Loucy (cell line): ENCODE measurements at regions not wholly inside any gene's neighbourhood (a gene's known extent, or its start where the extent isn't known, plus 50 kb on each side); places are given as distances from the start of the nearest gene placed in this dataset.

Source experiments
- EZH2phosphoT487 ChIP-seq: fragments of 200-600 bp; IDR thresholded peaks from 2 replicates; pipeline ENCODE4 v1.6.1; 2018; ENCODE audit warnings: antibody characterized with exemption, mild to moderate bottlenecking, moderate library complexity, borderline replicate concordance
- TF ChIP-seq, protein P1 (sequence below): fragments of 200-600 bp; sonication (generic); conservative IDR thresholded peaks from 2 replicates; pipeline ENCODE4 v1.5.1; 2014; ENCODE audit warnings: mild to moderate bottlenecking, antibody characterized with exemption, low read length

DNA sequence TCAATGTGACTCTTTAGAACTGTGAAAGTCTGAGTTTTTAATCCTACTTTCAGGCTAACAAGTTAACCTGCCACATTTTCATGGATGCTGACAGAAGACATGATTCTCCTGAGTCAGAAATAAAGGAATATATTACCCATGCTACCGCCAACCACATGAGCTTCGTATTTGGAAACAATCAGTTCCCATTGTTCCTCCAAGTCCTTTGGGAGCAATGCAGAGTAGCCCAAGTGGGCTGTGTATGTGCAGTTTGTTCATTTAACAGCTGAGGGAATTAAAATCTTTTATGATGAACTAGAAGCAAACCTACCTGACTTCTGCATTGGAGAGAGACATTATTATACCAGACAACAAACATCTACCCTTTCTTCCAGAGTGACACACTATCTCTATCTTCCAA is 169.3 kb upstream of the BET1 start:
- TF ChIP-seq, protein P1, sequence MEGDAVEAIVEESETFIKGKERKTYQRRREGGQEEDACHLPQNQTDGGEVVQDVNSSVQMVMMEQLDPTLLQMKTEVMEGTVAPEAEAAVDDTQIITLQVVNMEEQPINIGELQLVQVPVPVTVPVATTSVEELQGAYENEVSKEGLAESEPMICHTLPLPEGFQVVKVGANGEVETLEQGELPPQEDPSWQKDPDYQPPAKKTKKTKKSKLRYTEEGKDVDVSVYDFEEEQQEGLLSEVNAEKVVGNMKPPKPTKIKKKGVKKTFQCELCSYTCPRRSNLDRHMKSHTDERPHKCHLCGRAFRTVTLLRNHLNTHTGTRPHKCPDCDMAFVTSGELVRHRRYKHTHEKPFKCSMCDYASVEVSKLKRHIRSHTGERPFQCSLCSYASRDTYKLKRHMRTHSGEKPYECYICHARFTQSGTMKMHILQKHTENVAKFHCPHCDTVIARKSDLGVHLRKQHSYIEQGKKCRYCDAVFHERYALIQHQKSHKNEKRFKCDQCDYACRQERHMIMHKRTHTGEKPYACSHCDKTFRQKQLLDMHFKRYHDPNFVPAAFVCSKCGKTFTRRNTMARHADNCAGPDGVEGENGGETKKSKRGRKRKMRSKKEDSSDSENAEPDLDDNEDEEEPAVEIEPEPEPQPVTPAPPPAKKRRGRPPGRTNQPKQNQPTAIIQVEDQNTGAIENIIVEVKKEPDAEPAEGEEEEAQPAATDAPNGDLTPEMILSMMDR, result no peak
- no peak for TF ChIP-seq EZH2phosphoT487
